ENCODE measurements at regions not wholly inside any gene's neighbourhood (a gene's known extent, or its start where the extent isn't known, plus 50 kb on each side); places are given as distances from the start of the nearest gene placed in this dataset.

DNA sequence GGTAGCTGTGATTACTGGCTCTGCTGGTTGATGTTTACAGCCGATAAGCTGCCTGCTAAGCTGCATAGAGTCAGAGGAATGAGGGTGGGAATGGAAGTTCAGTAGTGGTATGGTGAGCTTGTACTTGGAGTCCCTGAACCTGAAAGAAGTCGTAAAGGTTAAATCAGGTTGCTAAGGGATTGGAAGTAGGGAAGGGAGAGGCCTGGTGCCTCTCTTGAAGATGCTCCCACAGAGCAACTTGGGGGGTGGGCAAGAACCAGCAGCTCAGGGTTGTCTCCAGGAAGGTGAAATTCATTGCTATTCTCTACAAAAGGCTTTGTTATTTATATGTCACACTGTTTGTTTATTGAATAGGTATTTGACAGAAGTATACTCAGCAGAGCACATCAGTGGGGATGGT is 73.8 kb upstream of the OLFM4 start:
- peaks cover 0 to 3% (median 0%) of the 10 kb centered on the region in 7 donors for H3K27me3 ChIP-seq
- TF ChIP-seq, protein P1, sequence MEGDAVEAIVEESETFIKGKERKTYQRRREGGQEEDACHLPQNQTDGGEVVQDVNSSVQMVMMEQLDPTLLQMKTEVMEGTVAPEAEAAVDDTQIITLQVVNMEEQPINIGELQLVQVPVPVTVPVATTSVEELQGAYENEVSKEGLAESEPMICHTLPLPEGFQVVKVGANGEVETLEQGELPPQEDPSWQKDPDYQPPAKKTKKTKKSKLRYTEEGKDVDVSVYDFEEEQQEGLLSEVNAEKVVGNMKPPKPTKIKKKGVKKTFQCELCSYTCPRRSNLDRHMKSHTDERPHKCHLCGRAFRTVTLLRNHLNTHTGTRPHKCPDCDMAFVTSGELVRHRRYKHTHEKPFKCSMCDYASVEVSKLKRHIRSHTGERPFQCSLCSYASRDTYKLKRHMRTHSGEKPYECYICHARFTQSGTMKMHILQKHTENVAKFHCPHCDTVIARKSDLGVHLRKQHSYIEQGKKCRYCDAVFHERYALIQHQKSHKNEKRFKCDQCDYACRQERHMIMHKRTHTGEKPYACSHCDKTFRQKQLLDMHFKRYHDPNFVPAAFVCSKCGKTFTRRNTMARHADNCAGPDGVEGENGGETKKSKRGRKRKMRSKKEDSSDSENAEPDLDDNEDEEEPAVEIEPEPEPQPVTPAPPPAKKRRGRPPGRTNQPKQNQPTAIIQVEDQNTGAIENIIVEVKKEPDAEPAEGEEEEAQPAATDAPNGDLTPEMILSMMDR (IDR thresholded peaks at IDR 0.05): no peak
- H3K4me3 ChIP-seq: no peak overlapping the region
- WGBS, 2 donors: 54 to 56% methylated on average over 2 of the region's 2 CpGs
- no peak overlapping the region for H3K27ac ChIP-seq
- no peaks in the 10 kb centered on the region for H3K36me3 ChIP-seq
- H3K4me1 ChIP-seq: peaks cover 0 to 8% (median 0%) of the 10 kb centered on the region in 9 donors
- no peak for ATAC-seq
- DNase-seq: no peak
- no peaks in the 10 kb centered on the region for H3K9me3 ChIP-seq
- intact Hi-C loops (cut with DNase I): no loop called here

DNA sequence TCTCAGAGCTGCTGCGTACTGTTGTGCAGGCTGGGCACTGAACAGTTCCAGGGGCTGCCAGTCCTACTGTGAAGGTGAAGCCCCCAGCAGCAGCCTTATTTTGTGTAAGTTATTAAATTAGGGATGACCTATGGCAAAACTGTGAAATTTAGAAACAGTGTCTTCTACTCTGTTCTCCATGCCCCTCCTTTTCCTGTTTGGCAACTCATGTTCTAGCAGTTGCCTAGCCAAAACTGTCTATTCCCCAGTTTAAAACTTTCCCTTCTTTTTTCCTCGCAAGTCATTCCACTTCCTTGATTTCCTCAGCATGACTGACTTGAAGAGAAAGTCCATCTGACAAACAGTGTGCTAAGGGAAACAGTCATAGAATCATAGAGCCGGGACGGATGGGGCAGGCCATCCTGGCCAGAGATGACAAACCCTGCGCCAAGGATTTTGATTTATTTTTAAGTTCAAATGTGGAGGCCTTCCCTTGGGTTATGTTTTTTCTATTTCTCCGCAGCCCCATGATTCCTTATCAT is 78.1 kb upstream of the OLFM4 start:
- TF ChIP-seq, protein P1 (IDR thresholded peaks at IDR 0.05): no peak
- no peaks in the 10 kb centered on the region for H3K36me3 ChIP-seq
- H3K4me3 ChIP-seq: no peak overlapping the region
- peak overlapping the region in 1 of 10 donors; percentile 1 for H3K27ac ChIP-seq
- 64 to 72% methylated on average over 6 of the region's 6 CpGs for WGBS, 2 donors
- H3K9me3 ChIP-seq: no peaks in the 10 kb centered on the region
- H3K4me1 ChIP-seq: peaks cover 0 to 19% (median 0%) of the 10 kb centered on the region in 9 donors
- intact Hi-C loops (cut with DNase I): no loop called here
- DNase-seq: no peak
- H3K27me3 ChIP-seq: peaks cover 0 to 12% (median 0%) of the 10 kb centered on the region in 7 donors
- ATAC-seq: peak in 3 of 8 donors; percentile 49 to 52 (median 51)

DNA sequence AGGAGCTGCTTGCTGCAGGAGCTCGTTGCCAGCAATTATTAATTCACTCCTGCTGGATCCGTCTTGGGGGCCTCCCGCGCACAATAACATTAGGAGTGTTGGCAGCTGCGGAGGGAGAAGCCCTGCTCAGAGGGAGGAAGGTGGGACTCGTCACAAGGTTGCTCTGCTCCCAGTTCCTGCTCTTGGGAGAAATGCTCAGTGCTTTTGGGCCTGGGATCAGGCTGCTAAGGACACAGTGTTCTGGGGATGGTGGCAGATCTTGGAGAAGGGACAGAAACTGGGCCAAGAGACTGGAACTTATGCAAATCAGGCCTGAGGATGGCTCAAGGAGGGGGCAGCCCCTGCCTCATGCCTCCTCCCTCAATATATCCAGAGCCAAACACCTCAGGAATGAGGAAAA is 78.9 kb upstream of the OLFM4 start:
- H3K36me3 ChIP-seq: no peaks in the 10 kb centered on the region
- H3K9me3 ChIP-seq: no peaks in the 10 kb centered on the region
- peaks cover 0 to 19% (median 0%) of the 10 kb centered on the region in 9 donors for H3K4me1 ChIP-seq
- no peak overlapping the region for H3K4me3 ChIP-seq
- intact Hi-C loops (cut with DNase I): no loop called here
- peak in 4 of 8 donors; percentile 34 to 65 (median 48) for ATAC-seq
- WGBS, 2 donors: 53 to 63% methylated on average over 6 of the region's 6 CpGs
- peak in 1 of 2 donors; percentile 21 for DNase-seq
- peak overlapping the region in 1 of 10 donors; percentile 1 for H3K27ac ChIP-seq
- TF ChIP-seq, protein P1 (IDR thresholded peaks at IDR 0.05): no peak
- peaks cover 0 to 12% (median 0%) of the 10 kb centered on the region in 7 donors for H3K27me3 ChIP-seq

DNA sequence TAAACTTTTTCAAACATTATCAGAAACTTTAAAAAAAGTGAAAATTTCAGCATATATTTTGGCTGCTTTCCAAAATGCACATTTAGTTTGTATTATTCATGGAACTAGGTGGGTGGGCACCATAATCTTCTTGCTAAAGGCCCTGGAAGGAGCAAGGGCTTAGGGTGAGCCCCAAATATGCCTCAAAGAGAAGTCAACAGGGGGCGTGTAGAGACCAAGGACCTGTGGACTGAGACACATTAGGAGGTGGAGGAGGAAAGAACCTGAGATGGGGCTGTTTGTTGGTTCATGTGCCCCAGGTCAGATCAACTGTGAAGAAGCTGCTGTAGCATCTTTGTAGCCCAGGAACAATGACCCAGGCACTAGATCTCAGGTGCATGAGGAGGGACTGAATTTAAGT is 79.6 kb upstream of the OLFM4 start:
- Histone ChIP-seq H3K36me3 (no peaks in the 10 kb centered on the region), H3K9me3 (no peaks in the 10 kb centered on the region), H3K27ac (no peak overlapping the region), H3K4me1 (peaks cover 0 to 23% (median 0%) of the 10 kb centered on the region in 9 donors), H3K27me3 (peaks cover 0 to 12% (median 0%) of the 10 kb centered on the region in 7 donors), H3K4me3 (no peak overlapping the region)
- 69 to 77% methylated on average over 1 of the region's 1 CpG for WGBS, 2 donors
- TF ChIP-seq, protein P1 (IDR thresholded peaks at IDR 0.05): no peak
- ATAC-seq (no peak), DNase-seq (no peak)
- intact Hi-C loops (cut with DNase I): no loop called here
